Gastroesophageal sphincter (tissue), 4 donors: ENCODE measurements at regions not wholly inside any gene's neighbourhood (a gene's known extent, or its start where the extent isn't known, plus 50 kb on each side); places are given as distances from the start of the nearest gene placed in this dataset.
"Not testable (repeated sequence)": the region's sequence is repeated elsewhere in the genome, so short reads cannot be mapped to it uniquely, and the experiment has no call there.

Experiments used
- ATAC-seq: fragments of 150-250 bp; one replicate; pipeline ENCODE4 v1.9.1; 2016; ENCODE audit warnings: mild to moderate bottlenecking, moderate library complexity
- H3K27ac ChIP-seq, 4 donors: fragments of 200-600 bp; sonication (generic) in 3 of 4; 1 replicate in 3 of 4; 2 replicates in 1 of 4; pipeline ENCODE4 v1.5.1; 2016 to 2019
- H3K27me3 ChIP-seq: fragments of 200-600 bp; sonication (generic); one replicate; pipeline ENCODE4 v1.5.1; 2019
- H3K36me3 ChIP-seq, 2 donors: fragments of 200-600 bp; sonication (generic); one replicate each; pipeline ENCODE4 v1.5.1; 2019; ENCODE audit warnings: control low read depth in 1 of 2
- H3K4me1 ChIP-seq, 3 donors: fragments of 200-600 bp; sonication (generic); 1 replicate in 2 of 3; 2 replicates in 1 of 3; pipeline ENCODE4 v1.5.1; 2016 to 2019; ENCODE audit warnings: control low read depth in 2 of 3
- H3K4me3 ChIP-seq, 2 donors: fragments of 200-600 bp; sonication (generic); one replicate each; pipeline ENCODE4 v1.5.1; 2019; ENCODE audit warnings: mild to moderate bottlenecking in 1 of 2, moderate library complexity in 1 of 2
- H3K9me3 ChIP-seq, 3 donors: fragments of 200-600 bp; sonication (generic); one replicate each; pipeline ENCODE4 v1.5.1; 2017 to 2019; ENCODE audit warnings: control low read depth in 2 of 3
- EP300 ChIP-seq: sonication (generic); formaldehyde crosslinking; IDR thresholded peaks from one replicate; pipeline ENCODE4 v1.6.1; 2017; ENCODE audit warnings: antibody characterized with exemption, mild to moderate bottlenecking
- POLR2A ChIP-seq, 2 donors: fragments of 450-650 bp; IDR thresholded peaks; one replicate each; pipeline ENCODE4 v1.6.1; 2017; ENCODE audit warnings: antibody characterized with exemption in 2 of 2, mild to moderate bottlenecking in 2 of 2, moderate library complexity in 1 of 2
- POLR2AphosphoS5 ChIP-seq: sonication (generic); formaldehyde crosslinking; IDR thresholded peaks from one replicate; pipeline ENCODE4 v1.6.1; 2017; ENCODE audit warnings: antibody characterized with exemption
- WGBS, 2 donors: methylation state at CpG; one replicate each; pipeline ENCODE4 v1.1.5; 2018; ENCODE audit warnings: low coverage in 1 of 2; 5-methylcytosine and 5-hydroxymethylcytosine counted together
- TF ChIP-seq, protein P1 (sequence below), 4 experiments: fragments of 200-600 bp in 2 of 4; fragments of 450-650 bp in 2 of 4; sonication (generic) in 1 of 4; IDR thresholded peaks; one replicate each; pipeline ENCODE4 v1.5.1; 2017 to 2019; ENCODE audit warnings: antibody characterized with exemption in 4 of 4, mild to moderate bottlenecking in 2 of 4, moderate library complexity in 2 of 4

DNA sequence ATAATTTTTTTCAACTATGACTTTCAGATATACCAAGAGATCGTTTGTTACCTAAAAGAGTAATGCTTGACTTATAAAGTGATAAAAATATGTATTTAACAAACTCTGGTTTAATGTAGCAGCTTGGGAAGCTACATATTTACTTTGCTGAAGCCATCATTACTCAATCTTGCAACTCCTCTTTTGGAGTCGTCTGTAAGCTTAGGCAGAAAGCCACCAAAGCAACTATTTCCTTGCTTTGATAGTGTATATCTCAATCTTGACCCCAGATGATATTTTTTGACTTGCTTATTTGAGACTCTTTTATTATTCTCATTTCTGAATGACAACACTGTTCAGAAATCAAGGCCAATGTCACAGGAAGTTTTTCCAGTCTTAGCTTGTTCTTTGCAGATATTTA is 183.0 kb downstream of the SAMD5 start:
- Histone ChIP-seq H3K4me1 (no peaks in the 10 kb centered on the region), H3K4me3 (no peak overlapping the region), H3K27ac (no peak overlapping the region), H3K36me3 (no peaks in the 10 kb centered on the region), H3K9me3 (no peaks in the 10 kb centered on the region), H3K27me3 (no peaks in the 10 kb centered on the region)
- no peak for ATAC-seq
- WGBS, 2 donors = 42 to 44% methylated on average over 2 of the region's 2 CpGs
- TF ChIP-seq, protein P1, sequence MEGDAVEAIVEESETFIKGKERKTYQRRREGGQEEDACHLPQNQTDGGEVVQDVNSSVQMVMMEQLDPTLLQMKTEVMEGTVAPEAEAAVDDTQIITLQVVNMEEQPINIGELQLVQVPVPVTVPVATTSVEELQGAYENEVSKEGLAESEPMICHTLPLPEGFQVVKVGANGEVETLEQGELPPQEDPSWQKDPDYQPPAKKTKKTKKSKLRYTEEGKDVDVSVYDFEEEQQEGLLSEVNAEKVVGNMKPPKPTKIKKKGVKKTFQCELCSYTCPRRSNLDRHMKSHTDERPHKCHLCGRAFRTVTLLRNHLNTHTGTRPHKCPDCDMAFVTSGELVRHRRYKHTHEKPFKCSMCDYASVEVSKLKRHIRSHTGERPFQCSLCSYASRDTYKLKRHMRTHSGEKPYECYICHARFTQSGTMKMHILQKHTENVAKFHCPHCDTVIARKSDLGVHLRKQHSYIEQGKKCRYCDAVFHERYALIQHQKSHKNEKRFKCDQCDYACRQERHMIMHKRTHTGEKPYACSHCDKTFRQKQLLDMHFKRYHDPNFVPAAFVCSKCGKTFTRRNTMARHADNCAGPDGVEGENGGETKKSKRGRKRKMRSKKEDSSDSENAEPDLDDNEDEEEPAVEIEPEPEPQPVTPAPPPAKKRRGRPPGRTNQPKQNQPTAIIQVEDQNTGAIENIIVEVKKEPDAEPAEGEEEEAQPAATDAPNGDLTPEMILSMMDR (IDR thresholded peaks at IDR 0.05) = no peak

DNA sequence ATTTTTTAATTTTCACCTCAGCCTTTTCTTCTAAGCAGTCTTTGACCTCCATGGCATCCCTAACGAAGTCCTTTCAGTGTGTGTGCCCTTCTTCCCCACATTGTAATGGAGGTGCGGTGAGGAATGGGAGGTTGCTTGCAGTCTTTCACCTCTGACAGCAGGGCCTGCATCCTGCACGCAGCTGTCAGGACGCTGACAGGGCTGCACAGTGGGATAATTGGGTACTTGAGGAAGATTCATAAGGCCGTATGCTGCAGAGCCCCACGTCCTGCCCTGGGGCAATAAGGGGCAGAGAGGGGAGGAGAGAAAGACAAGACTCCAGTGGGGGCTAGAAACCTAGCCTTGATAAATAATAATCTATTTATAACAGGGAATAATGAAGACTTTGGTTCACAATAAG is 184.7 kb downstream of the SAMD5 start:
- TF ChIP-seq POLR2A (IDR thresholded peaks at IDR 0.05) (no peak), POLR2AphosphoS5 (no peak), EP300 (no peak)
- TF ChIP-seq, protein P1 (IDR thresholded peaks at IDR 0.05) = no peak
- Histone ChIP-seq H3K4me3 (no peak overlapping the region), H3K36me3 (no peaks in the 10 kb centered on the region), H3K27me3 (no peaks in the 10 kb centered on the region), H3K9me3 (no peaks in the 10 kb centered on the region), H3K27ac (no peak overlapping the region), H3K4me1 (no peaks in the 10 kb centered on the region)
- ATAC-seq = no peak
- 78% methylated on average over 2 of the region's 6 CpGs; no CpG with 5 or more reads in 1 of the 2 donors for WGBS, 2 donors

DNA sequence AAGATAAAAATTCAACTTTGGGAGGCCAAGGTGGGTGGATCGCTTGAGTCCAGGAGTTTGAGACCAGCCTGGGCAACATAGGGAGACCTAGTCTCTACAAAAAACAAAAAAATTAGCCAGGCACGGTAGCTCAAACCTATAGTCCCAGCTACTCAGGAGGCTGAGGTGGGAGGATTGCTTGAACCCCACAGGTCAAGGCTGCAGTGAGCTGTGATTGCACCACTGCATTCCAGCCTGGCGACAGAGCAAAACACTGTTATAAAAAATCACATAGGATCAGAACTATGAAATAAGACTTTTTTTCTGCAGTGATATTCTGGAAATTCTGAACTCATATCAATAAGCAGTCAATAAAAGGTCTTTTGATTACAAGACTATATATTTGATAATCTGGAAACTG is 186.1 kb downstream of the SAMD5 start:
- not testable (repeated sequence) for H3K27me3 ChIP-seq, H3K9me3 ChIP-seq, H3K4me1 ChIP-seq, H3K27ac ChIP-seq, ATAC-seq, H3K4me3 ChIP-seq, H3K36me3 ChIP-seq
- WGBS, 2 donors = 100% methylated on average over 3 of the region's 3 CpGs

DNA sequence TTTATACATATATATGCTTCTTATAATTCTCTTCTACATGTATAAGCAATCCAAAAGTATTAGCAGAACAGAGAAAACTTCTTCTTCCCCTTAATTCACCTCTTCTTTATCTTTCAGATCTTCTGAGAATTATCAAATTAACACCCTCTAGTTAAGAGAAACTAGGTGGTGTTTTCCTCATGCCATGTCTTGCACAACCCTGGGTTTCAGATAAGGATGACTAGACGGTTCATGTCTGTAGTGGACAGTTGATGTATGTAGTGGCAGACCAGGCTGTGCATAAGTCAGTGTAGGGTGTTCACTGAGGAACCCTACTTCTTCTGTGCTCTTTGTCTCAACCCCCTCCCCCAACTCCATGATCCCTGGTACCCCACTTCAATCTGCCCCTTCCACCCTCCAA is 187.3 kb downstream of the SAMD5 start:
- Histone ChIP-seq H3K27ac (no peak overlapping the region), H3K4me1 (no peaks in the 10 kb centered on the region), H3K36me3 (no peaks in the 10 kb centered on the region), H3K27me3 (no peaks in the 10 kb centered on the region), H3K4me3 (no peak overlapping the region), H3K9me3 (no peaks in the 10 kb centered on the region)
- WGBS, 2 donors = 93% methylated on average over 1 of the region's 1 CpG; no CpG with 5 or more reads in 1 of the 2 donors
- TF ChIP-seq EP300 (no peak), POLR2AphosphoS5 (no peak), POLR2A (IDR thresholded peaks at IDR 0.05) (no peak)
- TF ChIP-seq, protein P1 (IDR thresholded peaks at IDR 0.05) = no peak
- no peak for ATAC-seq

DNA sequence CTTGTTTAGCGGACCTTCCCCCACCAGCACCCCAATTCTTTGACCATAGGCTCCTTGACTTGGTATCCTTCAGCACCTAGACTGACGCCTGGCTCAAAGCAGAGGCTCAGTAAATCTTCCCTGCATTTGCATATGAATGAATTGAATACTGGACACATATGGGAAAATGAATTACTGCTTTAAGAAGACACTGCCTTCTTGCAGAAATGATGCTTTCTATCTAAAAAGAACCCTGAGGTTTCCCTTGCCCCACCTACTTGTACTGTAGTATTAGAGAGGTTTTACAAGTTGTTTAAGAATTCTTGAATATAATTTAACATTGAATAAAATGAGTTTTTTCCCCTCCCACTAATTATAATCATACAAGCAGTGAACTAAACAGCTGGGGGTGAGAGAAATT is 190.7 kb downstream of the SAMD5 start:
- TF ChIP-seq EP300 (no peak), POLR2AphosphoS5 (no peak), POLR2A (IDR thresholded peaks at IDR 0.05) (no peak)
- TF ChIP-seq, protein P1 (IDR thresholded peaks at IDR 0.05) = no peak
- Histone ChIP-seq H3K27me3 (no peaks in the 10 kb centered on the region), H3K4me3 (no peak overlapping the region), H3K27ac (no peak overlapping the region), H3K36me3 (no peaks in the 10 kb centered on the region), H3K4me1 (no peaks in the 10 kb centered on the region), H3K9me3 (no peaks in the 10 kb centered on the region)
- 100% methylated on average over 2 of the region's 2 CpGs for WGBS, 2 donors
- no peak for ATAC-seq

DNA sequence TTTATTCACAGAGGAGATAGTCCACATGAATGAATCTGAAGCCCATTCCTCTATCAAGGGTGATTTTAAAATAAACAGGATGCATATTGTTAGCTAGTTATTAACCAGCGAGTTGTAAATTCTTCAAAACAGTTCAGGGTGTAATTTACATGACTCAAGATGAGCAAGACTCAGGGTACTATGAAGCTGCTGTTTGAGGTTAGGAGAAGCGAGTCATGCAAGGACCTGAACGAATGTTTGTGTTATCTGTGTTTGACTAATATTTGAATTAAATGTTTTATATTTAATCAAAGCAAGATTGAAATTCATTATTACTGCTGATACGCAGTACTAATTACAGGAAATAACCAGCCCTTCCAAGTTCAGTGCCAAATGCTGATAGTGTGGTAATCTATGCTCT is 191.1 kb downstream of the SAMD5 start:
- 53 to 80% methylated on average over 4 of the region's 4 CpGs for WGBS, 2 donors
- Histone ChIP-seq H3K36me3 (no peaks in the 10 kb centered on the region), H3K27me3 (no peaks in the 10 kb centered on the region), H3K4me3 (no peak overlapping the region), H3K27ac (no peak overlapping the region), H3K9me3 (no peaks in the 10 kb centered on the region), H3K4me1 (no peaks in the 10 kb centered on the region)
- no peak for ATAC-seq
- TF ChIP-seq EP300 (no peak), POLR2AphosphoS5 (no peak), POLR2A (IDR thresholded peaks at IDR 0.05) (no peak)
- TF ChIP-seq, protein P1 (IDR thresholded peaks at IDR 0.05) = no peak
